HG02642 (cell line): ENCODE measurements at regions not wholly inside any gene's neighbourhood (a gene's known extent, or its start where the extent isn't known, plus 50 kb on each side); places are given as distances from the start of the nearest gene placed in this dataset.
"Not testable (repeated sequence)": the region's sequence is repeated elsewhere in the genome, so short reads cannot be mapped to it uniquely, and the experiment has no call there.

Source experiments
- ATAC-seq: cut with Tn5 transposase; IDR thresholded peaks from one replicate; pipeline ENCODE4 v1.9.1; 2021; ENCODE audit warnings: mild to moderate bottlenecking; ENCODE audit not compliant: unreplicated experiment, poor library complexity

- no peak for ATAC-seq
These were observed 229.2 kb downstream of the MFSD1 start for GRCh38 chr3:159030886-159031679.

GRCh38 chr3:159032311-159032710 lies 230.5 kb downstream of the MFSD1 start:
- ATAC-seq, result no peak

GRCh38 chr3:159038405-159038804 lies 236.6 kb downstream of the MFSD1 start:
- no peak for ATAC-seq

GRCh38 chr3:159039286-159039685 lies 237.4 kb downstream of the MFSD1 start:
- ATAC-seq, result no peak

- ATAC-seq, result no peak
These were observed 243.5 kb downstream of the MFSD1 start for GRCh38 chr3:159045279-159045885.

- no peak for ATAC-seq
These were observed 245.5 kb downstream of the MFSD1 start for GRCh38 chr3:159047361-159047760.

GRCh38 chr3:159052494-159052893 lies 250.6 kb downstream of the MFSD1 start:
- ATAC-seq, result not testable (repeated sequence)

- ATAC-seq, result no peak
These were observed 255.8 kb downstream of the MFSD1 start for GRCh38 chr3:159057621-159058020.

- ATAC-seq, result no peak
These were observed 257.0 kb downstream of the MFSD1 start for GRCh38 chr3:159058859-159059258.

- no peak for ATAC-seq
These were observed 257.5 kb downstream of the MFSD1 start for GRCh38 chr3:159059395-159059794.

- peak; percentile 42 for ATAC-seq
These were observed 261.0 kb downstream of the MFSD1 start for GRCh38 chr3:159062734-159063410.

GRCh38 chr3:159069091-159069490 lies 267.2 kb downstream of the MFSD1 start, which contains the start of gene IQCJ:
Gene IQCJ (plus strand): TSS chr3:159069319.
- no peak for ATAC-seq

GRCh38 chr3:159069866-159070425 lies 268.1 kb downstream of the MFSD1 start:
- ATAC-seq, result no peak

GRCh38 chr3:159074756-159075701 lies 273.2 kb downstream of the MFSD1 start:
- ATAC-seq, result no peak

GRCh38 chr3:159077860-159078259 lies 276.0 kb downstream of the MFSD1 start:
- no peak for ATAC-seq

GRCh38 chr3:159080256-159080655 lies 278.4 kb downstream of the MFSD1 start:
- no peak for ATAC-seq

GRCh38 chr3:159080821-159081220 lies 279.0 kb downstream of the MFSD1 start:
- no peak for ATAC-seq

GRCh38 chr3:159082519-159082918 lies 280.7 kb downstream of the MFSD1 start:
- ATAC-seq, result no peak

- no peak for ATAC-seq
These were observed 290.1 kb downstream of the MFSD1 start for GRCh38 chr3:159091936-159092335.

GRCh38 chr3:159102001-159102400 lies 300.1 kb downstream of the MFSD1 start:
- ATAC-seq, result no peak
